Activated CD4-positive, alpha-beta T cell treated with anti-CD3 and anti-CD28 coated beads, Interleukin-2, amount 10 ng/mL, durations not matched to agents 7 days and 5 days (primary cell): ENCODE measurements at regions not wholly inside any gene's neighbourhood (a gene's known extent, or its start where the extent isn't known, plus 50 kb on each side); places are given as distances from the start of the nearest gene placed in this dataset.
"Not testable (repeated sequence)": the region's sequence is repeated elsewhere in the genome, so short reads cannot be mapped to it uniquely, and the experiment has no call there.

Source experiments
- CTCF ChIA-PET: fragments of 350-600 bp; sonication (Branson Sonifier 250); formaldehyde crosslinking; loops from one replicate; lab custom pipeline; 2021; ENCODE audit warnings: antibody characterized with exemption; lab: Charles Lee
- POLR2A ChIA-PET: fragments of 350-600 bp; sonication (Branson Sonifier 250); formaldehyde crosslinking; loops from one replicate; lab custom pipeline; 2021; ENCODE audit warnings: antibody characterized with exemption; lab: Charles Lee
- DNase-seq: peaks from one replicate; pipeline ENCODE4 v3.0.0-alpha.2; 2020
- H3K27ac Mint-ChIP-seq: one replicate; pipeline ENCODE4 v1.8.0; 2021; ENCODE audit warnings: mild to moderate bottlenecking, moderate library complexity, mixed read lengths
- H3K27me3 Mint-ChIP-seq: one replicate; pipeline ENCODE4 v1.8.0; 2021; ENCODE audit warnings: mixed read lengths
- H3K36me3 Mint-ChIP-seq: one replicate; pipeline ENCODE4 v1.8.0; 2021; ENCODE audit warnings: low read depth, mixed read lengths
- H3K4me1 Mint-ChIP-seq: one replicate; pipeline ENCODE4 v1.8.0; 2021; ENCODE audit warnings: mixed read lengths
- H3K4me3 Mint-ChIP-seq: one replicate; pipeline ENCODE4 v1.8.0; 2021; ENCODE audit warnings: mild to moderate bottlenecking, moderate library complexity, mixed read lengths
- H3K9me3 Mint-ChIP-seq: one replicate; pipeline ENCODE4 v1.8.0; 2021; ENCODE audit warnings: mixed read lengths

GRCh38 chr13:30074955-30075614 lies 224.7 kb upstream of the UBL3 start:
- no peak for DNase-seq
- CTCF ChIA-PET, result interaction anchor here (0.5 to 0.6 kb wide), 2 partner anchors 522 to 582 kb away, joined by 3 read pairs; no protein-coding TSS in a partner anchor
- no peaks in the 10 kb centered on the region for H3K4me1 Mint-ChIP-seq
- peaks cover 2% of the 10 kb centered on the region for H3K27me3 Mint-ChIP-seq
- H3K9me3 Mint-ChIP-seq, result no peaks in the 10 kb centered on the region
- H3K36me3 Mint-ChIP-seq, result no peaks in the 10 kb centered on the region
- no peak overlapping the region for H3K27ac Mint-ChIP-seq
- POLR2A ChIA-PET, result no interaction called here
- H3K4me3 Mint-ChIP-seq, result no peak overlapping the region

GRCh38 chr13:30074431-30074830 lies 224.0 kb upstream of the UBL3 start:
- Mint-ChIP-seq H3K9me3 (no peaks in the 10 kb centered on the region), H3K27me3 (peaks cover 2% of the 10 kb centered on the region), H3K4me3 (no peak overlapping the region), H3K36me3 (no peaks in the 10 kb centered on the region), H3K4me1 (no peaks in the 10 kb centered on the region), H3K27ac (no peak overlapping the region)
- ChIA-PET POLR2A (no interaction called here), CTCF (no interaction called here)
- no peak for DNase-seq

- Mint-ChIP-seq H3K36me3 (no peaks in the 10 kb centered on the region), H3K27me3 (peaks cover 2% of the 10 kb centered on the region), H3K4me3 (no peak overlapping the region), H3K9me3 (no peaks in the 10 kb centered on the region), H3K27ac (no peak overlapping the region), H3K4me1 (no peaks in the 10 kb centered on the region)
- ChIA-PET POLR2A (no interaction called here), CTCF (no interaction called here)
- DNase-seq, result no peak
Measured at GRCh38 chr13:30072818-30073186, 222.4 kb upstream of the UBL3 start.

- H3K27ac Mint-ChIP-seq, result no peak overlapping the region
- H3K27me3 Mint-ChIP-seq, result peaks cover 2% of the 10 kb centered on the region
- H3K36me3 Mint-ChIP-seq, result no peaks in the 10 kb centered on the region
- H3K9me3 Mint-ChIP-seq, result no peaks in the 10 kb centered on the region
- ChIA-PET POLR2A (interaction anchor here (0.6 kb wide), 1 partner anchor 173 kb away, joined by 3 read pairs; no protein-coding TSS in a partner anchor), CTCF (no interaction called here)
- no peak overlapping the region for H3K4me3 Mint-ChIP-seq
- DNase-seq, result no peak
- no peaks in the 10 kb centered on the region for H3K4me1 Mint-ChIP-seq
Measured at GRCh38 chr13:30071969-30072817, 221.8 kb upstream of the UBL3 start.

- ChIA-PET CTCF (no interaction called here), POLR2A (no interaction called here)
- no peak overlapping the region for H3K27ac Mint-ChIP-seq
- no peak for DNase-seq
- no peaks in the 10 kb centered on the region for H3K9me3 Mint-ChIP-seq
- H3K4me3 Mint-ChIP-seq, result no peak overlapping the region
- H3K27me3 Mint-ChIP-seq, result peaks cover 8% of the 10 kb centered on the region
- H3K4me1 Mint-ChIP-seq, result no peaks in the 10 kb centered on the region
- H3K36me3 Mint-ChIP-seq, result no peaks in the 10 kb centered on the region
Measured at GRCh38 chr13:30065181-30065580, 214.8 kb upstream of the UBL3 start.

GRCh38 chr13:30063892-30064291 lies 213.5 kb upstream of the UBL3 start:
- H3K4me3 Mint-ChIP-seq, result no peak overlapping the region

GRCh38 chr13:30061217-30061616 lies 210.8 kb upstream of the UBL3 start:
- Mint-ChIP-seq H3K27ac (no peak overlapping the region), H3K27me3 (peaks cover 15% of the 10 kb centered on the region), H3K4me1 (no peaks in the 10 kb centered on the region), H3K4me3 (no peak overlapping the region), H3K9me3 (peaks cover 17% of the 10 kb centered on the region), H3K36me3 (no peaks in the 10 kb centered on the region)
- ChIA-PET POLR2A (no interaction called here), CTCF (no interaction called here)
- no peak for DNase-seq

More at GRCh38 chr13:30063892-30064291, 213.5 kb upstream of the UBL3 start:
- Mint-ChIP-seq H3K4me1 (no peaks in the 10 kb centered on the region), H3K9me3 (peaks cover 6% of the 10 kb centered on the region), H3K27ac (no peak overlapping the region), H3K36me3 (no peaks in the 10 kb centered on the region), H3K27me3 (peaks cover 11% of the 10 kb centered on the region)
- DNase-seq, result no peak
- POLR2A ChIA-PET, result interaction anchor here (0.6 kb wide), 2 partner anchors 160 to 1181 kb away, joined by 3 read pairs; no protein-coding TSS in a partner anchor
- CTCF ChIA-PET, result interaction anchor here (1.2 to 1.6 kb wide), 2 partner anchors 49 to 69 kb away, joined by 3 read pairs; no protein-coding TSS in a partner anchor

- Mint-ChIP-seq H3K27ac (no peak overlapping the region), H3K9me3 (peaks cover 17% of the 10 kb centered on the region), H3K4me3 (no peak overlapping the region), H3K4me1 (no peaks in the 10 kb centered on the region), H3K36me3 (no peaks in the 10 kb centered on the region), H3K27me3 (peaks cover 18% of the 10 kb centered on the region)
- ChIA-PET POLR2A (interaction anchor here (0.7 kb wide), 1 partner anchor 66 kb away, joined by 3 read pairs; no protein-coding TSS in a partner anchor), CTCF (no interaction called here)
- DNase-seq, result no peak
Measured at GRCh38 chr13:30058429-30058828, 208.0 kb upstream of the UBL3 start.

GRCh38 chr13:30054546-30054945 lies 204.1 kb upstream of the UBL3 start:
- POLR2A ChIA-PET, H3K27ac Mint-ChIP-seq, DNase-seq, H3K4me3 Mint-ChIP-seq, H3K36me3 Mint-ChIP-seq: not testable (repeated sequence)
- Mint-ChIP-seq H3K9me3 (peaks cover 17% of the 10 kb centered on the region), H3K27me3 (peaks cover 10% of the 10 kb centered on the region), H3K4me1 (peaks cover 11% of the 10 kb centered on the region)
- CTCF ChIA-PET, result interaction anchor here (0.7 to 1.3 kb wide), 2 partner anchors 8 to 62 kb away, joined by 3 to 4 read pairs; no protein-coding TSS in a partner anchor

- Mint-ChIP-seq H3K9me3 (peaks cover 12% of the 10 kb centered on the region), H3K4me1 (peaks cover 11% of the 10 kb centered on the region), H3K36me3 (no peaks in the 10 kb centered on the region), H3K27ac (no peak overlapping the region), H3K27me3 (peaks cover 10% of the 10 kb centered on the region), H3K4me3 (no peak overlapping the region)
- CTCF ChIA-PET, result interaction anchor here (0.7 to 1.3 kb wide), 2 partner anchors 7 to 61 kb away, joined by 3 to 4 read pairs; no protein-coding TSS in a partner anchor
- no peak for DNase-seq
- POLR2A ChIA-PET, result interaction anchor here (0.6 kb wide), 1 partner anchor 321 kb away, joined by 3 read pairs; no protein-coding TSS in a partner anchor
Measured at GRCh38 chr13:30053939-30054338, 203.5 kb upstream of the UBL3 start.

GRCh38 chr13:30052120-30052519 lies 201.7 kb upstream of the UBL3 start:
- Mint-ChIP-seq H3K9me3 (peaks cover 3% of the 10 kb centered on the region), H3K4me1 (peaks cover 22% of the 10 kb centered on the region), H3K4me3 (no peak overlapping the region), H3K36me3 (no peaks in the 10 kb centered on the region), H3K27ac (peak overlapping the region; percentile 37), H3K27me3 (peaks cover 10% of the 10 kb centered on the region)
- CTCF ChIA-PET, result interaction anchor here (0.7 to 1.2 kb wide), 2 partner anchors 9 to 70 kb away, joined by 3 read pairs; no protein-coding TSS in a partner anchor
- DNase-seq, result no peak
- POLR2A ChIA-PET, result no interaction called here

GRCh38 chr13:30051531-30052060 lies 201.2 kb upstream of the UBL3 start:
- H3K27ac Mint-ChIP-seq, result peak overlapping the region; percentile 37
- H3K9me3 Mint-ChIP-seq, result no peaks in the 10 kb centered on the region
- H3K27me3 Mint-ChIP-seq, result peaks cover 7% of the 10 kb centered on the region
- no peak overlapping the region for H3K4me3 Mint-ChIP-seq
- peaks cover 26% of the 10 kb centered on the region for H3K4me1 Mint-ChIP-seq
- ChIA-PET POLR2A (no interaction called here), CTCF (interaction anchor here (1.2 kb wide), 1 partner anchor 71 kb away, joined by 3 read pairs; no protein-coding TSS in a partner anchor)
- H3K36me3 Mint-ChIP-seq, result no peaks in the 10 kb centered on the region
- DNase-seq, result no peak
